ENCODE measurements at regions not wholly inside any gene's neighbourhood (a gene's known extent, or its start where the extent isn't known, plus 50 kb on each side); places are given as distances from the start of the nearest gene placed in this dataset.

GRCh38 chr3:75260-75659 lies 121.3 kb upstream of the CHL1 start:
- Histone ChIP-seq H3K4me3 (ENCODE audit: low read length) (no peak overlapping the region), H3K4me1 (ENCODE audit: control insufficient read depth, insufficient read depth, low read length) (no peaks in the 10 kb centered on the region), H3K27ac (ENCODE audit: low read length) (no peak overlapping the region), H3K27me3 (ENCODE audit: control insufficient read depth, insufficient read depth, low read length) (no peaks in the 10 kb centered on the region), H3K9me3 (ENCODE audit: control insufficient read depth, insufficient read depth, low read length) (no peaks in the 10 kb centered on the region), H3K36me3 (ENCODE audit: control insufficient read depth, insufficient read depth, low read length) (no peaks in the 10 kb centered on the region)
- 78% methylated on average over 1 of the region's 4 CpGs for WGBS (ENCODE audit: insufficient coverage)
- no peaks in the 10 kb centered on the region for H3K4me1 Mint-ChIP-seq
- no peak overlapping the region for H3K27ac Mint-ChIP-seq
- DNase-seq (no peak), ATAC-seq (no peak)
- H3K9me3 Mint-ChIP-seq = peaks cover 2 to 7% of the 10 kb centered on the region in 2 donors
- intact Hi-C loops (cut with micrococcal nuclease) = no loop called here
- H3K36me3 Mint-ChIP-seq = no peaks in the 10 kb centered on the region
- no peak overlapping the region for H3K4me3 Mint-ChIP-seq
- no peaks in the 10 kb centered on the region for H3K27me3 Mint-ChIP-seq (ENCODE audit: low read depth in 2 of 2)
- TF ChIP-seq, protein P1, sequence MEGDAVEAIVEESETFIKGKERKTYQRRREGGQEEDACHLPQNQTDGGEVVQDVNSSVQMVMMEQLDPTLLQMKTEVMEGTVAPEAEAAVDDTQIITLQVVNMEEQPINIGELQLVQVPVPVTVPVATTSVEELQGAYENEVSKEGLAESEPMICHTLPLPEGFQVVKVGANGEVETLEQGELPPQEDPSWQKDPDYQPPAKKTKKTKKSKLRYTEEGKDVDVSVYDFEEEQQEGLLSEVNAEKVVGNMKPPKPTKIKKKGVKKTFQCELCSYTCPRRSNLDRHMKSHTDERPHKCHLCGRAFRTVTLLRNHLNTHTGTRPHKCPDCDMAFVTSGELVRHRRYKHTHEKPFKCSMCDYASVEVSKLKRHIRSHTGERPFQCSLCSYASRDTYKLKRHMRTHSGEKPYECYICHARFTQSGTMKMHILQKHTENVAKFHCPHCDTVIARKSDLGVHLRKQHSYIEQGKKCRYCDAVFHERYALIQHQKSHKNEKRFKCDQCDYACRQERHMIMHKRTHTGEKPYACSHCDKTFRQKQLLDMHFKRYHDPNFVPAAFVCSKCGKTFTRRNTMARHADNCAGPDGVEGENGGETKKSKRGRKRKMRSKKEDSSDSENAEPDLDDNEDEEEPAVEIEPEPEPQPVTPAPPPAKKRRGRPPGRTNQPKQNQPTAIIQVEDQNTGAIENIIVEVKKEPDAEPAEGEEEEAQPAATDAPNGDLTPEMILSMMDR (IDR thresholded peaks at IDR 0.05) = no peak

DNA sequence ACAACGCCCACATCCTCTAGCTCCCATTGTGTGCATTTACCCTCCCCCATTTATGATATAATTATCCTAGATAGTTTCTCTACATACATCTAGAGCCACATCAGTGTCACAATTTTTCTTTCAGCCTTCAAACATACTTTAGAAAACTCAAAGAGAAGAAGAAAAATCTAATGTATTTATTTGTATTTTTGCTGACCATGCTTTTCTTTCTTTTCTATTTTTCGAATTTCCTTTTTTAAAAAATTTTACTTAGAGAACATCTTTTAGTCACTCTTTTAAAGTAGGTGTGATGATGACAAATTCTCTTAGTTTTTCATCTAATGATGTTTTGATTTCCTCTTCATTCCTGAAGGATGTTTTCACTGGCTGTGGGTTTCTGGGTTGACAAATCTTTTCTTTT lies 117.0 kb upstream of the CHL1 start:
- no peak for ATAC-seq
- Histone ChIP-seq H3K9me3 (ENCODE audit: control insufficient read depth, insufficient read depth, low read length) (no peaks in the 10 kb centered on the region), H3K36me3 (ENCODE audit: control insufficient read depth, insufficient read depth, low read length) (no peaks in the 10 kb centered on the region), H3K27ac (ENCODE audit: low read length) (no peak overlapping the region), H3K27me3 (ENCODE audit: control insufficient read depth, insufficient read depth, low read length) (no peaks in the 10 kb centered on the region), H3K4me3 (ENCODE audit: low read length) (no peak overlapping the region), H3K4me1 (ENCODE audit: control insufficient read depth, insufficient read depth, low read length) (no peaks in the 10 kb centered on the region)
- Mint-ChIP-seq H3K9me3 (peaks cover 5 to 6% of the 10 kb centered on the region in 2 donors), H3K27ac (no peak overlapping the region), H3K36me3 (no peaks in the 10 kb centered on the region), H3K27me3 (ENCODE audit: low read depth in 2 of 2) (no peaks in the 10 kb centered on the region), H3K4me3 (no peak overlapping the region), H3K4me1 (no peaks in the 10 kb centered on the region)
- TF ChIP-seq, protein P1 (IDR thresholded peaks at IDR 0.05) = no peak
- intact Hi-C loops (cut with micrococcal nuclease) = no loop called here
- no CpG with 5 or more reads among the region's 2 CpGs for WGBS (ENCODE audit: insufficient coverage)
- no peak for DNase-seq

- Histone ChIP-seq H3K4me1 (ENCODE audit: control insufficient read depth, insufficient read depth, low read length) (no peaks in the 10 kb centered on the region), H3K4me3 (ENCODE audit: low read length) (no peak overlapping the region), H3K36me3 (ENCODE audit: control insufficient read depth, insufficient read depth, low read length) (no peaks in the 10 kb centered on the region), H3K9me3 (ENCODE audit: control insufficient read depth, insufficient read depth, low read length) (no peaks in the 10 kb centered on the region), H3K27ac (ENCODE audit: low read length) (no peak overlapping the region), H3K27me3 (ENCODE audit: control insufficient read depth, insufficient read depth, low read length) (no peaks in the 10 kb centered on the region)
- no peaks in the 10 kb centered on the region for H3K36me3 Mint-ChIP-seq
- H3K27me3 Mint-ChIP-seq (ENCODE audit: low read depth in 2 of 2) = no peaks in the 10 kb centered on the region
- H3K9me3 Mint-ChIP-seq = peaks cover 5 to 6% of the 10 kb centered on the region in 2 donors
- H3K4me3 Mint-ChIP-seq = no peak overlapping the region
- H3K27ac Mint-ChIP-seq = no peak overlapping the region
- WGBS (ENCODE audit: insufficient coverage) = 79% methylated on average over 1 of the region's 2 CpGs
- H3K4me1 Mint-ChIP-seq = no peaks in the 10 kb centered on the region
- no peak for ATAC-seq
- TF ChIP-seq, protein P1 (IDR thresholded peaks at IDR 0.05) = no peak
- intact Hi-C loops (cut with micrococcal nuclease) = no loop called here
- no peak for DNase-seq
Observed at GRCh38 chr3:82508-82907, 114.1 kb upstream of the CHL1 start.

GRCh38 chr3:83096-83495 lies 113.5 kb upstream of the CHL1 start:
- Mint-ChIP-seq H3K4me3 (no peak overlapping the region), H3K9me3 (peaks cover 6 to 7% of the 10 kb centered on the region in 2 donors), H3K36me3 (no peaks in the 10 kb centered on the region), H3K27me3 (ENCODE audit: low read depth in 2 of 2) (no peaks in the 10 kb centered on the region), H3K4me1 (no peaks in the 10 kb centered on the region), H3K27ac (no peak overlapping the region)
- H3K4me3 ChIP-seq (ENCODE audit: low read length) = no peak overlapping the region
- TF ChIP-seq, protein P1 (IDR thresholded peaks at IDR 0.05) = no peak
- no peak for DNase-seq
- no peaks in the 10 kb centered on the region for H3K36me3 ChIP-seq (ENCODE audit: control insufficient read depth, insufficient read depth, low read length)
- H3K9me3 ChIP-seq (ENCODE audit: control insufficient read depth, insufficient read depth, low read length) = no peaks in the 10 kb centered on the region
- ATAC-seq = no peak
- H3K27me3 ChIP-seq (ENCODE audit: control insufficient read depth, insufficient read depth, low read length) = no peaks in the 10 kb centered on the region
- intact Hi-C loops (cut with micrococcal nuclease) = no loop called here
- no peaks in the 10 kb centered on the region for H3K4me1 ChIP-seq (ENCODE audit: control insufficient read depth, insufficient read depth, low read length)
- WGBS (ENCODE audit: insufficient coverage) = 90% methylated on average over 1 of the region's 2 CpGs
- no peak overlapping the region for H3K27ac ChIP-seq (ENCODE audit: low read length)
